PC-3 (cell line): ENCODE measurements at regions not wholly inside any gene's neighbourhood (a gene's known extent, or its start where the extent isn't known, plus 50 kb on each side); places are given as distances from the start of the nearest gene placed in this dataset.

Experiments used
- ATAC-seq: fragments of 200-7000 bp; cut with Tn5 transposase; 2 replicates; pipeline ENCODE4 v1.9.1; 2020; ENCODE audit warnings: mild to moderate bottlenecking, moderate library complexity
- BruUV-seq: library from RNA; stranded (reverse); fragments of 400-500 nt; replicated peaks from 2 replicates; lab custom pipeline; 2021; lab: Mats Ljungman, UMichigan
- CTCF ChIA-PET: fragments of 300-600 bp; sonication (Branson Sonifier 250); formaldehyde crosslinking; loops from one replicate; lab custom pipeline; 2022; ENCODE audit warnings: antibody characterized with exemption; lab: Charles Lee
- POLR2A ChIA-PET: fragments of 300-600 bp; sonication (Branson Sonifier 250); formaldehyde crosslinking; loops from one replicate; lab custom pipeline; 2022; ENCODE audit warnings: antibody characterized with exemption; ENCODE audit not compliant: unreplicated experiment; lab: Charles Lee
- DNase-seq: peaks from one replicate; pipeline ENCODE4 v3.0.0-alpha.2; 2015
- H2AFZ ChIP-seq: fragments of 300-600 bp; sonication (generic); 2 replicates; pipeline ENCODE4 v1.6.0; 2016; ENCODE audit warnings: antibody characterized with exemption, low read length
- H3F3A ChIP-seq: fragments of 300-600 bp; sonication (generic); one replicate; pipeline ENCODE4 v1.6.0; 2017; ENCODE audit warnings: antibody characterized with exemption, low read length, control low read depth, mild to moderate bottlenecking; ENCODE audit not compliant: unreplicated experiment
- H3K27ac ChIP-seq: fragments of 300-600 bp; sonication (generic); 2 replicates; pipeline ENCODE4 v1.5.1; 2016; ENCODE audit warnings: mild to moderate bottlenecking, low read length
- H3K27me3 ChIP-seq: fragments of 300-600 bp; sonication (generic); 2 replicates; pipeline ENCODE4 v1.6.1; 2016; ENCODE audit warnings: low read length, mixed read lengths
- H3K36me3 ChIP-seq: fragments of 300-600 bp; sonication (generic); 2 replicates; pipeline ENCODE4 v1.6.1; 2016; ENCODE audit warnings: low read depth, mixed run types, low read length, mixed read lengths
- H3K4me1 ChIP-seq: fragments of 300-600 bp; sonication (generic); 2 replicates; pipeline ENCODE4 v1.5.1; 2016; ENCODE audit warnings: low read length; ENCODE audit not compliant: insufficient read depth
- H3K4me2 ChIP-seq: fragments of 300-600 bp; sonication (generic); 2 replicates; pipeline ENCODE4 v1.6.0; 2016; ENCODE audit warnings: low read length
- H3K4me3 ChIP-seq: fragments of 300-600 bp; sonication (generic); 2 replicates; pipeline ENCODE4 v1.5.1; 2016; ENCODE audit warnings: mild to moderate bottlenecking, low read length, mixed read lengths
- H3K79me2 ChIP-seq: fragments of 300-600 bp; sonication (generic); 2 replicates; pipeline ENCODE4 v1.6.1; 2017; ENCODE audit warnings: low read length, mixed read lengths
- H3K9ac ChIP-seq: fragments of 300-600 bp; sonication (generic); 2 replicates; pipeline ENCODE4 v1.6.0; 2016; ENCODE audit warnings: mild to moderate bottlenecking, low read length
- H3K9me2 ChIP-seq: fragments of 300-600 bp; sonication (generic); replicated peaks from 2 replicates; pipeline ENCODE4 v1.6.1; 2016; ENCODE audit warnings: mixed run types, low read length, mixed read lengths
- H3K9me3 ChIP-seq: fragments of 300-600 bp; sonication (generic); 2 replicates; pipeline ENCODE4 v1.6.1; 2016; ENCODE audit warnings: low read length, mixed read lengths
- H4K20me1 ChIP-seq: fragments of 300-600 bp; sonication (generic); 2 replicates; pipeline ENCODE4 v1.6.1; 2016; ENCODE audit warnings: low read length, mixed read lengths
- EZH2 ChIP-seq: fragments of 300-600 bp; sonication (generic); IDR thresholded peaks from one replicate; pipeline ENCODE4 v1.6.1; 2017; ENCODE audit warnings: antibody characterized with exemption, mild to moderate bottlenecking, low read length; ENCODE audit not compliant: unreplicated experiment
- EZH2phosphoT487 ChIP-seq: fragments of 300-600 bp; sonication (generic); IDR thresholded peaks from 2 replicates; pipeline ENCODE4 v1.6.1; 2018; ENCODE audit warnings: mild to moderate bottlenecking, antibody characterized with exemption, low read length, borderline replicate concordance
- intact Hi-C: fragments of 100-400 bp; cut with micrococcal nuclease; formaldehyde crosslinking; loops from 2 replicates; pipeline ENCODE4 v1.9.0; 2023
- TF ChIP-seq, protein P1 (sequence below): fragments of 300-600 bp; sonication (generic); conservative IDR thresholded peaks from 2 replicates; pipeline ENCODE4 v1.5.1; 2017; ENCODE audit warnings: antibody characterized with exemption, low read depth, mild to moderate bottlenecking, low read length

- CTCF ChIA-PET: no interaction called here
- TF ChIP-seq, protein P1, sequence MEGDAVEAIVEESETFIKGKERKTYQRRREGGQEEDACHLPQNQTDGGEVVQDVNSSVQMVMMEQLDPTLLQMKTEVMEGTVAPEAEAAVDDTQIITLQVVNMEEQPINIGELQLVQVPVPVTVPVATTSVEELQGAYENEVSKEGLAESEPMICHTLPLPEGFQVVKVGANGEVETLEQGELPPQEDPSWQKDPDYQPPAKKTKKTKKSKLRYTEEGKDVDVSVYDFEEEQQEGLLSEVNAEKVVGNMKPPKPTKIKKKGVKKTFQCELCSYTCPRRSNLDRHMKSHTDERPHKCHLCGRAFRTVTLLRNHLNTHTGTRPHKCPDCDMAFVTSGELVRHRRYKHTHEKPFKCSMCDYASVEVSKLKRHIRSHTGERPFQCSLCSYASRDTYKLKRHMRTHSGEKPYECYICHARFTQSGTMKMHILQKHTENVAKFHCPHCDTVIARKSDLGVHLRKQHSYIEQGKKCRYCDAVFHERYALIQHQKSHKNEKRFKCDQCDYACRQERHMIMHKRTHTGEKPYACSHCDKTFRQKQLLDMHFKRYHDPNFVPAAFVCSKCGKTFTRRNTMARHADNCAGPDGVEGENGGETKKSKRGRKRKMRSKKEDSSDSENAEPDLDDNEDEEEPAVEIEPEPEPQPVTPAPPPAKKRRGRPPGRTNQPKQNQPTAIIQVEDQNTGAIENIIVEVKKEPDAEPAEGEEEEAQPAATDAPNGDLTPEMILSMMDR: no peak
- TF ChIP-seq EZH2 (no peak), EZH2phosphoT487 (no peak)
Observed at GRCh38 chr6:22067122-22067521, 229.7 kb downstream of the PRL start.

DNA sequence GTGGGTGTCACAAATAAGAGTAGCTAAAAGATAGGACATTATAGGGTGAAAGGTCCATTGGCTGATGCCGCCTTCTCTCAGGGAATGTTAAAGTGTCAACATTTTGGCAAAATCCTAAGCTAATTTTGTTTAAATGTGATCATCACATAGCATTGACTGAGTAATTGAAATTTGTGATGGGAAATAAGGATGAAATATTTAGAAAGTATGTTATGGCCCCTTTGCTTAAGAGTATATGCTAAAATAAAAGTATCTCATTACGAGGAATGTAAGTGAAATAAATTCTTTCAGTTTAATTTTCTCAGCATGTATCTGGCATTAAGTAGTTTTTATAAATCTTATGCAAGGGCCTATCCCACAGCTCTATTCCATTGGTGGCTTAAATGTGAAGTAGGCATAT is 229.2 kb downstream of the PRL start:
- no TSS peak for BruUV-seq

More at GRCh38 chr6:22067122-22067521, 229.7 kb downstream of the PRL start:
- no peak overlapping the region for H3K4me3 ChIP-seq
- H3K9ac ChIP-seq: no peak overlapping the region
- no peaks in the 10 kb centered on the region for H3K4me1 ChIP-seq
- no peak overlapping the region for H3K27ac ChIP-seq
- ATAC-seq (no peak), DNase-seq (no peak)
- H3K27me3 ChIP-seq: no peaks in the 10 kb centered on the region
- no peaks in the 10 kb centered on the region for H3K9me3 ChIP-seq
- H3K79me2 ChIP-seq: no peaks in the 10 kb centered on the region
- H3K36me3 ChIP-seq: no peaks in the 10 kb centered on the region
- no peaks in the 10 kb centered on the region for H3F3A ChIP-seq
- BruUV-seq: no TSS peak
- H3K4me2 ChIP-seq: no peak overlapping the region
- no peaks in the 10 kb centered on the region for H4K20me1 ChIP-seq
- no peak overlapping the region for H2AFZ ChIP-seq
- POLR2A ChIA-PET: no interaction called here
- intact Hi-C loops: no loop called here
- no peaks in the 10 kb centered on the region for H3K9me2 ChIP-seq

More for the DNA sequence above, 229.2 kb downstream of the PRL start:
- Histone ChIP-seq H3K9ac (no peak overlapping the region), H3K36me3 (no peaks in the 10 kb centered on the region), H3K9me2 (no peaks in the 10 kb centered on the region), H3K4me1 (no peaks in the 10 kb centered on the region), H3K27me3 (no peaks in the 10 kb centered on the region), H4K20me1 (no peaks in the 10 kb centered on the region), H3K4me2 (no peak overlapping the region), H3K9me3 (no peaks in the 10 kb centered on the region), H3K79me2 (no peaks in the 10 kb centered on the region), H3F3A (no peaks in the 10 kb centered on the region), H2AFZ (no peak overlapping the region), H3K4me3 (no peak overlapping the region), H3K27ac (no peak overlapping the region)
- DNase-seq (no peak), ATAC-seq (no peak)
- ChIA-PET POLR2A (interaction anchor here (0.8 kb wide), 1 partner anchor 116 kb away, joined by 10 read pairs; no protein-coding TSS in a partner anchor), CTCF (no interaction called here)
- intact Hi-C loops: no loop called here
- TF ChIP-seq EZH2phosphoT487 (no peak), EZH2 (no peak)
- TF ChIP-seq, protein P1: no peak
